Peyer's patch (tissue), 4 donors: ENCODE measurements at regions not wholly inside any gene's neighbourhood (a gene's known extent, or its start where the extent isn't known, plus 50 kb on each side); places are given as distances from the start of the nearest gene placed in this dataset.

Source experiments
- DNase-seq, 3 donors: peaks; one replicate each; pipeline ENCODE4 v3.0.0-alpha.2; 2017 to 2019
- H3K27ac ChIP-seq, 4 donors: fragments of 200-600 bp; sonication (generic); one replicate each; pipeline ENCODE4 v1.5.1; 2016 to 2019
- H3K27me3 ChIP-seq, 2 donors: fragments of 200-600 bp; sonication (generic); one replicate each; pipeline ENCODE4 v1.5.1; 2019
- H3K36me3 ChIP-seq, 3 donors: fragments of 200-600 bp; sonication (generic); one replicate each; pipeline ENCODE4 v1.5.1; 2016 to 2019
- H3K4me1 ChIP-seq, 4 donors: fragments of 200-600 bp; sonication (generic); one replicate each; pipeline ENCODE4 v1.5.1; 2016 to 2019
- H3K4me3 ChIP-seq, 4 donors: fragments of 200-600 bp; sonication (generic); 1 replicate in 3 of 4; 2 replicates in 1 of 4; pipeline ENCODE4 v1.5.1; 2016 to 2019; ENCODE audit warnings: mild to moderate bottlenecking in 1 of 4
- H3K9me3 ChIP-seq, 4 donors: fragments of 200-600 bp; sonication (generic); one replicate each; pipeline ENCODE4 v1.5.1; 2016 to 2019; ENCODE audit warnings: mild to moderate bottlenecking in 1 of 4
- POLR2A ChIP-seq, 2 donors: fragments of 450-650 bp; IDR thresholded peaks; one replicate each; pipeline ENCODE4 v1.5.1; 2017; ENCODE audit warnings: antibody characterized with exemption in 2 of 2, mild to moderate bottlenecking in 2 of 2, moderate library complexity in 2 of 2
- TF ChIP-seq, protein P1 (sequence below), 6 experiments: fragments of 450-650 bp in 4 of 6; fragments of 200-600 bp in 2 of 6; sonication (generic) in 1 of 6; IDR thresholded peaks; one replicate each; pipeline ENCODE4 v1.5.1; 2017 to 2019; ENCODE audit warnings: antibody characterized with exemption in 6 of 6, mild to moderate bottlenecking in 3 of 6, moderate library complexity in 1 of 6

DNA sequence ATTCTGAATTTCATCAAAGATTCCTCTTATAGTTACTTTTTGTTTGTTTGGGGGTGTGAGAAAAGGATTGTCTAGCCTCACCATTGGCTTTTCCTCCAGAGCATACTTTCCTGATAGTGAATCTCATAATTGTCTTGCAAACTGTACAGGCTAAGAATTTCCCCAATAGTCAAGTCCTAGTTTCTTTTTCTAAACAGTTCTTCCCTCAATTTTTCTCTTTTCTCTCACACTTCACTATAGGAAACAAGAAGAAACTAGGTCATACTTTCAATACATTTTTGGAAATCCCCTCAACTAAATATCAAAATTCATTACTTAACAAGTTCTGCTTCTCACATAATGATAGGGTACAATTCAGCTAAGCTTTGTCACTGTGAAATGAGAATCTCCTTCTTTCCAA, 241.9 kb downstream of the IL20RB start:
- TF ChIP-seq, protein P1, sequence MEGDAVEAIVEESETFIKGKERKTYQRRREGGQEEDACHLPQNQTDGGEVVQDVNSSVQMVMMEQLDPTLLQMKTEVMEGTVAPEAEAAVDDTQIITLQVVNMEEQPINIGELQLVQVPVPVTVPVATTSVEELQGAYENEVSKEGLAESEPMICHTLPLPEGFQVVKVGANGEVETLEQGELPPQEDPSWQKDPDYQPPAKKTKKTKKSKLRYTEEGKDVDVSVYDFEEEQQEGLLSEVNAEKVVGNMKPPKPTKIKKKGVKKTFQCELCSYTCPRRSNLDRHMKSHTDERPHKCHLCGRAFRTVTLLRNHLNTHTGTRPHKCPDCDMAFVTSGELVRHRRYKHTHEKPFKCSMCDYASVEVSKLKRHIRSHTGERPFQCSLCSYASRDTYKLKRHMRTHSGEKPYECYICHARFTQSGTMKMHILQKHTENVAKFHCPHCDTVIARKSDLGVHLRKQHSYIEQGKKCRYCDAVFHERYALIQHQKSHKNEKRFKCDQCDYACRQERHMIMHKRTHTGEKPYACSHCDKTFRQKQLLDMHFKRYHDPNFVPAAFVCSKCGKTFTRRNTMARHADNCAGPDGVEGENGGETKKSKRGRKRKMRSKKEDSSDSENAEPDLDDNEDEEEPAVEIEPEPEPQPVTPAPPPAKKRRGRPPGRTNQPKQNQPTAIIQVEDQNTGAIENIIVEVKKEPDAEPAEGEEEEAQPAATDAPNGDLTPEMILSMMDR (IDR thresholded peaks at IDR 0.05): no peak
- TF ChIP-seq POLR2A (IDR thresholded peaks at IDR 0.05): no peak
- no peaks in the 10 kb centered on the region for H3K4me1 ChIP-seq
- H3K36me3 ChIP-seq: no peaks in the 10 kb centered on the region
- H3K9me3 ChIP-seq: no peaks in the 10 kb centered on the region
- H3K27me3 ChIP-seq: no peaks in the 10 kb centered on the region
- no peak overlapping the region for H3K4me3 ChIP-seq
- no peak for DNase-seq
- H3K27ac ChIP-seq: no peak overlapping the region

DNA sequence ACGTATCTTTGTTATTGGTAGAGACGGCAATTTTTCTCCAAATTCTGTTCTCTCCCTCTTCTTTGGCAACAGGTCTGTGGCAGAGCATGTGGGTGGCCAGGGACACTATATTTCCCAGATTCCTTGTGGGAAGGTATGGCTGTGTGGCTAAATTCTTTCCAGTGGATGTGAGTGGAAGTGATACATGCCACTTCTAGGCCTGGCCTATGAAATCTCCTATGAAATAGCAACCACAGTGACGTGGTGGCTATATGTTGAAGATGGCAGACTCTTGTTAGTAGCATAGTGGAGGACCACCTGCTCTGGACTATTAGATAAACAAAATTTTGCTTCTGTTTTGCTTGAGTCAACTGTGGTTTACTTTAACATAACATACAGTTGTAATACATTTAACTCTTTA, 243.3 kb downstream of the IL20RB start:
- no peak for DNase-seq
- H3K27ac ChIP-seq: no peak overlapping the region
- H3K36me3 ChIP-seq: no peaks in the 10 kb centered on the region
- H3K27me3 ChIP-seq: no peaks in the 10 kb centered on the region
- no peaks in the 10 kb centered on the region for H3K4me1 ChIP-seq
- H3K9me3 ChIP-seq: no peaks in the 10 kb centered on the region
- no peak overlapping the region for H3K4me3 ChIP-seq
- TF ChIP-seq POLR2A (IDR thresholded peaks at IDR 0.05): no peak
- TF ChIP-seq, protein P1 (IDR thresholded peaks at IDR 0.05): no peak

DNA sequence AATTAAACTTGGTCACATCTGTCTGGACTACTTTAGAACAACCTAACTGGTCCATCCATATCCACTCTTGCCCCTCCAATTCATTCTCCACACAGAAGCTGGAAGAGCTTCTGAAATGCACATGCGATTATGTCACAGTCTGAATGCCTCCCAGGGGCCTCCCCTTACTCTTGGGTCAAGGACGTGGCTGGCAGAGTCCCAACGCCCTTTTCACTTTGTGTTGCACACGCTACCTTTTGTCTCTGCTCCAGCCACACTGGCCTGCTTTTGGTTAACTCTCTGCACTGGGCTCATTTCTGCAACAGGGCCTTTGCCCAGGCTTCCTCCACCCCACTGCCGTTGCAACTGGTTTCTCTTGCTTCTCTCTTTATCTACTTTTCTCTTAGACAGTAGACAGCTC, 245.2 kb downstream of the IL20RB start:
- H3K9me3 ChIP-seq: no peaks in the 10 kb centered on the region
- no peak for DNase-seq
- no peaks in the 10 kb centered on the region for H3K27me3 ChIP-seq
- no peak overlapping the region for H3K4me3 ChIP-seq
- no peak overlapping the region for H3K27ac ChIP-seq
- no peaks in the 10 kb centered on the region for H3K36me3 ChIP-seq
- TF ChIP-seq POLR2A (IDR thresholded peaks at IDR 0.05): no peak
- TF ChIP-seq, protein P1 (IDR thresholded peaks at IDR 0.05): no peak
- H3K4me1 ChIP-seq: no peaks in the 10 kb centered on the region

DNA sequence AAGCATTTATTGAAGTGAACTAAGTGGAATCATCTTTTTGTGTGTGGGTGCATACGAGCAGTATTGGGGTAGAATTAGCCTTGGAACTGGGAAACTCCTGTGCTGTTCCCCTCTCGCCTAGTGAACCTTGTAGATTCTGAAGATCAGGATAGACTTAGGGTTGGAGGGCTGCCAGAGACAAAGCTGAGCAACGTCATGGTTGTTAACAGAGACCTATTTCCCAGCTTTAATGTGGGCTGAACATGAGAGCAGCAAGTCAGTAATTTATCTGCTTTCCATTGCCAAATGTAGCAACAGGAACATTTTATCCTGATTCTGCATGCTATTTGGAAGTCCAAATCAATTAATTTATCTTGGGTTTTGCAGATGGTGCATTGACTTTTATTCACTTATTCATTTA, 246.6 kb downstream of the IL20RB start:
- Histone ChIP-seq H3K9me3 (no peaks in the 10 kb centered on the region), H3K27me3 (no peaks in the 10 kb centered on the region), H3K27ac (no peak overlapping the region), H3K4me3 (no peak overlapping the region), H3K36me3 (no peaks in the 10 kb centered on the region), H3K4me1 (no peaks in the 10 kb centered on the region)
- no peak for DNase-seq
- TF ChIP-seq, protein P1 (IDR thresholded peaks at IDR 0.05): no peak
- no peak for TF ChIP-seq POLR2A (IDR thresholded peaks at IDR 0.05)

DNA sequence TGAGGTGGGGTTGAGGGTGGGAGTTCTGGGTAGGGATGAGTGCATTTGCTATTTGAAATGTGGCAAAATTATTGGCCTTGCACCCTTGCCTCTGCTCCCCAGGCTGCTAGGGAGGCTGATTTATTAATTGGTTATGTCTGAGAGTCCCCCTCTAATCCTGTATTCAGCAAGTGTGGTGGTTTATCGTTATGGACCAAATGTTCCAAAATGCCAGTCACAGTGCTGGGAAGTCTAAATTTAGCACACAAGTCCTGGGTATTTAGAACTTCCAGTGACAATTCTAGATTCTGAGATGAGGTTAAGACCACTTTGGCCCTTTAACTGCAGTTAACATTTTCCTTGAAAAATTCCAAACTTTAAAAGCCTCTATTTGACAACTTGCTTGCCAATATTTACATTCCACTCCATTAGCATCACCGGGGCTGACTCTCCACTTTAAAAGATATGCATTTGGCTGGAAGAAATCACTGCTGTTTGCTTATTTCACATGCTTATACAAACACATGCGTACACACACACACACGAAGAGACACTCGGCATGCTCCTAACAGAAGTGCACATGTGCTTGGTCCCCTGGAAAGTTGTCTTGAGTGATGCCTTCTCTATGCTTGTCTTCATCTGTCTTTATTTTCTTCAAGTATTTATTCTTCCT, 247.7 kb downstream of the IL20RB start:
- DNase-seq: no peak
- Histone ChIP-seq H3K4me3 (no peak overlapping the region), H3K9me3 (no peaks in the 10 kb centered on the region), H3K27me3 (no peaks in the 10 kb centered on the region), H3K4me1 (no peaks in the 10 kb centered on the region), H3K27ac (no peak overlapping the region), H3K36me3 (no peaks in the 10 kb centered on the region)
- TF ChIP-seq, protein P1 (IDR thresholded peaks at IDR 0.05): no peak
- TF ChIP-seq POLR2A (IDR thresholded peaks at IDR 0.05): no peak

DNA sequence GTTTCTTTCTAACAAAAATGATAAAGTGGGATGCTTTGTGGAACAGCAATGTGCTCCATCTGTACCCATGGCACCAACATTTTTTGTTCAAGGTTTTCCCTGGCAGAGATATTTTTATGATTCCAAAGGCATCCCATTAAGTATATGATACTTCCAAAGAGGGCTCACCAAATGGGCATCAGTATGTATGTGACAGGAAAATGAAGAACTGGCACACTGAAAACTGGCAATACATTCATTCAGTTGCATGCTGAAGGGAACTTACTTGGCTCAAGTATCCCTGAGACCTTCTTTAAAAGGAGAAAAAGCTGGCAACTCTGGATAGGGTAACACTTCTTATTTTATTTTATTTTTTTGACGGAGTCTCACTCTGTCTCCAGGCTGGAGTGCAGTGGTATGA, 249.8 kb downstream of the IL20RB start:
- Histone ChIP-seq H3K36me3 (no peaks in the 10 kb centered on the region), H3K4me1 (no peaks in the 10 kb centered on the region), H3K27me3 (no peaks in the 10 kb centered on the region), H3K9me3 (no peaks in the 10 kb centered on the region), H3K27ac (no peak overlapping the region), H3K4me3 (no peak overlapping the region)
- DNase-seq: no peak
- TF ChIP-seq, protein P1 (IDR thresholded peaks at IDR 0.05): no peak
- no peak for TF ChIP-seq POLR2A (IDR thresholded peaks at IDR 0.05)
